Islet of Langerhans (tissue), 1 donor: ENCODE measurements at regions not wholly inside any gene's neighbourhood (a gene's known extent, or its start where the extent isn't known, plus 50 kb on each side); places are given as distances from the start of the nearest gene placed in this dataset.

Source experiments
- FAIRE-seq: peaks from one replicate; lab custom pipeline; 2011; peaks lifted over from hg19 to GRCh38; lab: Jason Lieb, UNC

DNA sequence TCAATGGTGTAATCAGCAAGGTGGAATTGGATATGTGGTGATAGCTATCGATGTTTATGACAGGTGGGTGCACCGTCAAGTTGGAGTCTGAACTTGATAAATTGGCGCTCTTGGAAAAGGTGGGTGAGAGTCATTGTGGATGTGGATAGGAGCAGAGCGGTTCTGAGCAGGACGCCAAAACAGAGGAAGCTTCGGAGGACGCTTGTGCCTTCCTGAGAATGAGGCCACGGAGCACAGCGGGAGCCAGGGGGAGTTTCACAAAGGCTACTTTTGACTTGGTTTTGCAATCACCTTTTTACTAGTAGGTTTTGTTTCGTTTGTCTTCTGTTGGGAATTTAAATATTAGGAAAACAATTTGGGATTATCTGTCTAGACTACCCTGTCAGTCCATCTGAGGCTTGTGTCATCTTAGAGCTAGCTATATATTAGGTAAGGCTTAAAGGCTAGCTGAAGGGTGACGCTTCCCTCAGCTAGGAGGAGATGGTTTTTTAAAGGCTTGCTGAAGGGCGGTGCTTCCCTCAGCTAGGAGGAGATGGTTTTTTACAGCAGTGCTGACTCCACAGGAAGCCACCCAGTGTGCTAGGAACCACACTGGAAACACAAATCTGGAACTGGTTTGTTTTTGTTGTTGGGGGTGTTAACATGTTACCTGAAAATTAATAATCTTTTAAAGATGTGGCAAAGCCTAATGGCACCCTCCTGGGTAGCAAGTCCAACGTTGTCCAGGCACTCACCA is 142.4 kb upstream of the IRX4 start:
- FAIRE-seq, result no peak

GRCh38 chr5:2023196-2023595 is 140.5 kb upstream of the IRX4 start:
- no peak for FAIRE-seq

DNA sequence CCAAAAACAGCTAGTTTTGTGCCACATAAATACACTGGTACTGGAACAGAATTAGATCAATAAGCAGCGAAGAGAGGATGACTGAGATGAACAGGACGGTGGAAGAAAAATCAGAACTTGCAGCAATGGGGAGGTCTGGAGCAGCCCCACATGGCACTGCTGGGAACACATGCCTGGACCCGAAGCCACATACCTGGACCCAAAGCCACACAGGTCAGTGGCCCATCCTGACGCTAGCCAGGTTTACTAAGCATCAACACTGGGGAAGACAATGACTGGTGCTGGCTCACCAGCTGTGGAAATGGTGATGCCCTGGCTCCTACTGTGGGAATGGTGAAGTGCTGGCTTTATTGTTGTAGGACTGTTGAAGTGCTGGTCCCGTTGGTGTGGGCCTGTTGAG is 139.7 kb upstream of the IRX4 start:
- no peak for FAIRE-seq

- no peak for FAIRE-seq
Measured at GRCh38 chr5:2021484-2022176, 138.9 kb upstream of the IRX4 start.

- no peak for FAIRE-seq
Measured at GRCh38 chr5:2020730-2021129, 138.0 kb upstream of the IRX4 start.

DNA sequence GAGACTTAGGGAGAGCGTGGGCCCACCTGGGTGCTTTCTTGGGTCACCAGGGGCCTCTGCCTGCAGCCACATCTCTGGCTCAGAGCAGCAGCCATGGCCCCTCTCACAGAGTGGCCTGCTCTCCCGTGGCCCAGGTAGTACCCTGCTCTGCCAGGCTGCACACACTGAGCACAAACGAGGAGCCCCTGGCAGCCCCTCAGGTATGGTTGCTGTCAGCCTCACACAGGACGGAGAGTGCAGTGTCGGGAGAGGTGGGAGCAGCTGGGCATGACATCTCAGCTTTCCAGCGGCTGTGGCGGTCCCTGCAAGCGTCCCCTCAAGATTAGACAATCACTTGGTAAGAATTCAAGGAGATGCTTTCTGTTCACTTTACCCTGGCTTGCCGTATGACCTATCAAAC is 137.0 kb upstream of the IRX4 start:
- FAIRE-seq, result no peak

- FAIRE-seq, result no peak
Measured at GRCh38 chr5:2018390-2018724, 135.6 kb upstream of the IRX4 start.

DNA sequence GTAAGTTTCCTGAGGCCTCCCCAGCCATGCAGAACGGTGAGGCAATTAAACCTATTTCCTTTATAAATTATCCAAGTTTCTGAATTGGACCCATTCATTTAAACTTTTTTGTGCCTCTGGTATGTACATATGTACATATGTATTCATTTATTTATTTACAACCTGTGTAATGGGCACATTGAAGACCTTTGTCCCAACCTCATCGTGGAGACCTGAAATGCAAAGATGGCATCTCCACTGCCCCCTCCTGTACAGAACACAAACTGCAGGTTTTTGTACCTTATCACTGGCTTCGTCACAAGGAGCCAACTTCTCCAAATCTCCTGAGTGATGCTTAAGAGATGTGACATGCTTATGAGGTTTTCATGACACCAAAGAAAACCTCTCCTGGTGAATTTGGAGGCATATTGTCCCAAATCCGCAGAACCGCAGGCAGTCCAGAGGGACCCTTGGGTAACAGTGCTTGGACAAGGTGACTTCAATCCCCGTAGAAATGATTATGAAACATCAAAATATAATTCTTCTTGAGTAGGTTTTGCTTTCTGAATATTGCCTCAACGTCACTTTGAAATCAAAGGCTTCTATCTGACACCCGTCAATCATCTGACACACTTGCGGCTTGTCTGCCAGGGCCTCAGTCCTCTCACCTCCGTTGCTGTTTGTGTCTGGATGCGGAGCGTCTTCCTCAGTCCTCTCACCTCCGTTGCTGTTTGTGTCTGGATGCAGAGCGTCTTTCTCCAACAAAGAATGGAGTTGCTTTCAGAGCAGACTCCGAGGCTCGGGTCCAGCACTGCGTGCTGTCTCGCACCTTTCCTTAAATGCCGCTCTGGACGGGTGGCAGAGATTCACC is 135.0 kb upstream of the IRX4 start:
- FAIRE-seq, result no peak

GRCh38 chr5:2015961-2016360 is 133.2 kb upstream of the IRX4 start:
- no peak for FAIRE-seq

GRCh38 chr5:2015124-2015848 is 132.6 kb upstream of the IRX4 start:
- FAIRE-seq, result no peak

- FAIRE-seq, result no peak
Measured at GRCh38 chr5:2014058-2014610, 131.4 kb upstream of the IRX4 start.

GRCh38 chr5:2013301-2014057 is 130.8 kb upstream of the IRX4 start:
- no peak for FAIRE-seq

DNA sequence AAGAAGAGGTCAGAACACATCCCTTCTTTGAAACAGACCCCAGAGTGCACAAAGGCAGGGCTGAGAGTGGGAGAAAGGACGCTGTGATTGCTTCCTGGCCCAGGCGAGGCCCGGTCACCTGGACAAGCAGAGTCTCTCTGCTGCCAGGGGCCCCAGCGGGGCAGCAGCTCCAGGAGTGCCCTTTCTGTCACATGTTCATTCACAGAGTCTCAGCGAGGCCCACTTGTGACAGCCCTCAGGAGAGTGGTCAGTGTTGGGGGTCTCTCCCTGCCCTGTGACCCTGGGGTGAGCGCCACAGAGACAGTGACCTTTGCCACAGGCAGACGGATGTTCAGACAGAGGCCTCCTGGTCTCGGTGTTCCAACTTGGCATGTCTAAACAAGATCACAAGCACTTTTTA is 130.2 kb upstream of the IRX4 start:
- no peak for FAIRE-seq

- no peak for FAIRE-seq
Measured at GRCh38 chr5:2011481-2012411, 129.0 kb upstream of the IRX4 start.

GRCh38 chr5:2010940-2011339 is 128.2 kb upstream of the IRX4 start:
- no peak for FAIRE-seq

DNA sequence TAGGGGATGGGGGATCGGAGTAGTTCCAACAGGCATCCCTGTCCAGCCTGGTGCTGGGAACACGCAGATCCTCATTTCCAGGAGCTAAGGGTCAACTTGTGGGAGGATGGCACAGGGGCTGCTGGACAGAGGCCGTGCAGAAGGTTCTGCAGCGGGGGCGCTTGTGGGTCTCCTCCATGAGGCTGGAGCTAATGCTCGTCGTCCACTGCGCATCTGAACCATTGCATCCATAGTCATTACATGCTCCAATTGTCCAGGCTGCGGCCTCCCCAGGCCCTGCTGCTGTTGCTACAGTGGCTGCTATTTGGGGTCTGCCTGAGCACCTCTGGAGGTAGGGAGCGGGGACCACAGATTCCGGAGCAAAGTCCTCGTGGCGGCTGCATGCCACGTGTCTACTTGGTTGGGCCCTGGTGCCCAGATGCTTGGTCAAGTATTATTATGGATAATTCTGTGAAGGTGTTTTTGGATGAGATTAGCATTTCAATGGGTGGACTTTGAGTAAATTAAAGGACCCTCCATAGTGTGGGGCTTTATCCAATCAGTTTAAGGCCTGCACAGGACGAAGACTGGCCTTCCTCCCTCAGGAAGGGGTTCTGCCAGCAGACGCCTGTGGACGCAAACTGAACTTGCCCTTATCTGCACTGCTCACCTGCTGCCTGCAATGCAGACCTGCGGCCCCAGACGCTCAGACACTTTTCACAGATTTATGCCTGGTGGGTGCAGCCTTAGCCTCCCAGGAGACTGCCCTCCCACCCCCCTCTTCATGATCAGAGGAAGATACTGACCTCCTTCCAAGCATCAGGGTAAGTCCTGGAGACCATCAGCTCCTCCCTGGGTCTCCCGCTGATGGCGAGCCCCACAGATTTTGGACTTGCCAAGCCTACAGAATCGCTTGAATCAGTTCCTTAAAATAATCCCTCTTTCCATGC is 127.5 kb upstream of the IRX4 start:
- no peak for FAIRE-seq

DNA sequence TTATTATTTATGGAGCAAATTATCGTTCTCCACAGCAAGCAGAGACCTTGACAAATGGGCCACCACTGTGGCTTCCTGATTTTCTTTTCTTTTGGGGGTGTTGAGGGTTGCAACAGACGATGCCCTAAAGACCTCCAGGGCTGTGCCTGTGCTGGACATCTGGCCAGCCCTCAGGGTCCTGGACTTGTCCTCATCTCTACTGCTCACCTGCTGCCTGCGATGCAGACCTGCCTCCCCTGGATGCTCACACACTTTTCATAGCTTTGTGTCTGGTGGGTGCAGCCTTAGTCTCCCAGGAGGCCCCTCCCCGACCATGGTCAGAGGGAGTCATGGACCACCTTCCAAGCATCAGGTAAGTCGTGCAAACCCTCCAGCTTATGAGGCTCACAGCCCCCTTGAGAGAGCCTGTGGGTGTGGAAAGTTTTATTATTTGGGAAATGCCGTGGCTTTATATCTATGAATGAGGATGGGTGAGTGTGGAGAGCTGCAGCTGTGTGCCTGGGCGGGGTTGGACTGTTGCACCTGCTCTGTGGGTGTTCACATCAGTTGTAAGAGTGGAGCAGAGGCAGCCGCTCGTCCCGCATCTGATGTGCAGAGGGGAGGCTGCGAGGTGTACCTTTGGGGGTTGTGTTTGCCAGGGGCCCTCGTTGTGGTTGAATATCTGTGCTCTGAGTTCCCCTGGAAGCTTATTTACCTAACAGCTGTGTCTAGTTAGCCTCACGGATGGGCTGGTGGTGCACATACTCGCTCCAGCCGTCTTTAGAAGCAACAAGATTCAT is 126.3 kb upstream of the IRX4 start:
- no peak for FAIRE-seq

DNA sequence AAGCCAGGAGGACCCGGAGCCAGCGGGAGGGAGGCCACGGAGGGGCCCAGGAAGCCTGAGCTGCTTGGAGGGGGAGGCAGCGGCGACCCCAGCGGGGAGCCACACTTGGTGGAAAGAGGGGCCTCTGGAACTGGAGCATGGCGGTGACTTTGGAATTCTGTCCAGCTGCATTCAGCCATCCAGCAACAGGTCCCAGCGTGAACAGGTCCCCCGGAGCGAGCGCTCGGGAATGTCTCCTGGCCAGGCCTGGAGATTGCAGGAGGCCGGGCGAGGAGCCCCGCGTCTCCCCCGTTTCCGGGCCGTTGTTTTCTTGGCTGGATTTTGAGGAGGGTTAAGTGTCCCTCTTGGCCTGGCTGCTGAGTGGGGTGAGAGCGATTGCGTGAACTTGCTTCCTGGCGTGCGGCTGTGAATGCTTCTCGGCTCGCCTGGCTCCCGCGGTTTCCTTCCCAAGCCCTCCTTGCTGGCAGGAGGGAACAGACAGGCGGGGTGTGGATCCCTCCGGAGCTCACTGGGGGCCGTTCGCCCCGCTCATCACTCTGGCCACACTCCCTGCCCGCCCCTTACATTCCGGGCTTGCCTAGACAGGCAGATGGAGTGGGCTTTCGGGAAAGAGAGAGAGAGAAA is 125.3 kb upstream of the IRX4 start:
- FAIRE-seq, result no peak
